HepG2 (cell line): ENCODE measurements at regions not wholly inside any gene's neighbourhood (a gene's known extent, or its start where the extent isn't known, plus 50 kb on each side); places are given as distances from the start of the nearest gene placed in this dataset.

ENCODE experiments used
- ATAC-seq: fragments of 200-7000 bp; cut with Tn5 transposase; 3 replicates; pipeline ENCODE4 v1.9.1; 2020; ENCODE audit warnings: mild to moderate bottlenecking, moderate library complexity
- BruUV-seq: library from RNA; stranded (reverse); fragments of 400-500 nt; replicated peaks from 2 replicates; lab custom pipeline; 2021; lab: Mats Ljungman, UMichigan
- CTCF ChIA-PET: fragments of 300-600 bp; formaldehyde crosslinking; extraction: SDS; loops from one replicate; lab custom pipeline; 2021; ENCODE audit warnings: low total read pairs, inconsistent platforms, low intra/inter-chr PET ratio; lab: Yijun Ruan, JAX
- POLR2A ChIA-PET: fragments of 350-600 bp; sonication (Branson Sonifier 250); formaldehyde crosslinking; loops from one replicate; lab custom pipeline; 2020; ENCODE audit warnings: antibody characterized with exemption, inconsistent platforms; lab: Yijun Ruan, JAX
- DNase-seq: peaks from one replicate; pipeline ENCODE4 v3.0.0-alpha.2; 2015; ENCODE audit warnings: low spot score
- FAIRE-seq: peaks from 3 replicates; lab custom pipeline; 2011; peaks lifted over from hg19 to GRCh38; lab: Jason Lieb, UNC
- H2AFZ ChIP-seq: one replicate; pipeline ENCODE4 v1.6.1; 2011; ENCODE audit warnings: low read length, inconsistent platforms
- H3K27ac ChIP-seq: fragments of 300-600 bp; 3 replicates; pipeline ENCODE4 v1.8.0; 2011; ENCODE audit warnings: mixed run types, mild to moderate bottlenecking, mixed read lengths, low read length, inconsistent platforms; ENCODE audit not compliant: insufficient read depth; ENCODE audit errors: extremely low read length
- H3K27me3 ChIP-seq, 2 experiments: fragments of 200-600 bp in 1 of 2; 2 replicates in 1 of 2; 3 replicates in 1 of 2; pipeline versions ENCODE4 v1.6.0 to v1.8.0; 2011; ENCODE audit warnings: low read length in 2 of 2, mild to moderate bottlenecking in 2 of 2, moderate library complexity in 2 of 2, inconsistent platforms in 1 of 2; ENCODE audit not compliant: insufficient read depth in 2 of 2, control insufficient read depth in 1 of 2
- H3K36me3 ChIP-seq, 2 experiments: fragments of 200-600 bp in 1 of 2; replicated peaks in 1 of 2; 2 replicates in 1 of 2; 3 replicates in 1 of 2; pipeline versions ENCODE4 v1.5.1 to v1.8.0; 2011; ENCODE audit warnings: low read length in 2 of 2, inconsistent platforms in 1 of 2; ENCODE audit not compliant: insufficient read depth in 2 of 2, control insufficient read depth in 1 of 2
- H3K4me1 ChIP-seq: 2 replicates; pipeline ENCODE4 v1.5.1; 2012; ENCODE audit warnings: low read length, inconsistent platforms; ENCODE audit not compliant: insufficient read depth
- H3K4me2 ChIP-seq: 2 replicates; pipeline ENCODE4 v1.6.0; 2011; ENCODE audit warnings: low read depth, low read length, inconsistent platforms
- H3K4me3 ChIP-seq, 3 experiments: fragments of 200-600 bp in 1 of 3; sonication (generic), shearing (Covaris generic) in 1 of 3; replicated peaks in 1 of 3; 2 replicates each; pipeline ENCODE4 v1.5.1; 2011 to 2016; ENCODE audit warnings: low read length in 3 of 3, inconsistent platforms in 2 of 3, low read depth in 2 of 3, mild to moderate bottlenecking in 2 of 3, control low read depth in 1 of 3, mixed read lengths in 1 of 3; ENCODE audit not compliant: insufficient read depth in 1 of 3
- H3K79me2 ChIP-seq: one replicate; pipeline ENCODE4 v1.6.1; 2011; ENCODE audit warnings: low read length, inconsistent platforms; ENCODE audit not compliant: insufficient read depth
- H3K9ac ChIP-seq: 2 replicates; pipeline ENCODE4 v1.6.0; 2011; ENCODE audit warnings: mild to moderate bottlenecking, low read depth, low read length, inconsistent platforms; ENCODE audit not compliant: insufficient read depth
- H3K9me3 ChIP-seq: 2 replicates; pipeline ENCODE4 v1.5.1; 2012; ENCODE audit warnings: mild to moderate bottlenecking, low read length
- H4K20me1 ChIP-seq: 2 replicates; pipeline ENCODE4 v1.6.0; 2011; ENCODE audit warnings: inconsistent platforms, mild to moderate bottlenecking, low read length, moderate library complexity; ENCODE audit not compliant: insufficient read depth
- ATF7 ChIP-seq, 2 experiments: fragments of 450-650 bp in 1 of 2; sonication (generic) in 1 of 2; formaldehyde crosslinking in 1 of 2; IDR thresholded peaks; 2 replicates each; pipeline versions ENCODE4 v1.4.0 to v1.6.1; 2016 to 2020; ENCODE audit warnings: antibody characterized with exemption in 1 of 2, mild to moderate bottlenecking in 1 of 2, missing genetic modification reagents in 1 of 2
- FOXM1 ChIP-seq: sonication (generic); formaldehyde crosslinking; IDR thresholded peaks from 2 replicates; pipeline ENCODE4 v1.5.0; 2020; ENCODE audit warnings: missing genetic modification reagents
- GTF3A ChIP-seq: sonication (generic); formaldehyde crosslinking; conservative IDR thresholded peaks from 2 replicates; pipeline ENCODE4 v1.4.0; 2020; ENCODE audit warnings: mild to moderate bottlenecking, missing genetic modification reagents
- NAIF1 ChIP-seq: sonication (generic); formaldehyde crosslinking; IDR thresholded peaks from 2 replicates; pipeline ENCODE4 v1.5.0; 2020; ENCODE audit warnings: mild to moderate bottlenecking, missing genetic modification reagents, borderline replicate concordance
- RBAK ChIP-seq: sonication (generic); formaldehyde crosslinking; IDR thresholded peaks from 2 replicates; pipeline ENCODE4 v1.5.1; 2020; ENCODE audit warnings: mild to moderate bottlenecking, missing genetic modification reagents
- RFXAP ChIP-seq: sonication (generic); formaldehyde crosslinking; IDR thresholded peaks from 2 replicates; pipeline ENCODE4 v1.4.0; 2020; ENCODE audit warnings: missing genetic modification reagents, borderline replicate concordance
- RNF2 ChIP-seq: fragments of 450-650 bp; conservative IDR thresholded peaks from 2 replicates; pipeline ENCODE4 v1.6.1; 2016; ENCODE audit warnings: low read depth
- SALL1 ChIP-seq: sonication (generic); formaldehyde crosslinking; IDR thresholded peaks from 2 replicates; pipeline ENCODE4 v1.8.0; 2022; ENCODE audit warnings: mild to moderate bottlenecking, missing genetic modification reagents
- SMAD3 ChIP-seq: sonication (generic); formaldehyde crosslinking; IDR thresholded peaks from 2 replicates; pipeline ENCODE4 v1.4.0; 2020; ENCODE audit warnings: missing genetic modification reagents
- ZFP82 ChIP-seq: sonication (generic); formaldehyde crosslinking; IDR thresholded peaks from 2 replicates; pipeline ENCODE4 v1.5.1; 2020; ENCODE audit warnings: mild to moderate bottlenecking, missing genetic modification reagents, borderline replicate concordance
- ZFY ChIP-seq: sonication (generic); formaldehyde crosslinking; IDR thresholded peaks from 2 replicates; pipeline ENCODE4 v1.4.0; 2020; ENCODE audit warnings: missing genetic modification reagents
- ZNF782 ChIP-seq: sonication (generic); formaldehyde crosslinking; IDR thresholded peaks from 2 replicates; pipeline ENCODE4 v1.4.0; 2020; ENCODE audit warnings: missing genetic modification reagents, mild to moderate bottlenecking, borderline replicate concordance
- WGBS: methylation state at CpG from one replicate; pipeline ENCODE4 v1.1.6; 2017; ENCODE audit warnings: low lambda C conversion rate; 5-methylcytosine and 5-hydroxymethylcytosine counted together
- in situ Hi-C: cut with HindIII; loops from 2 replicates; pipeline ENCODE4 v1.10.0; 2017; ENCODE audit warnings: low pct_unique_long_range_greater_than_20kb; ENCODE audit not compliant: extremely low pct_ligation_motif_present
- intact Hi-C: fragments of 100-400 bp; cut with micrococcal nuclease; formaldehyde crosslinking; loops from one replicate; pipeline ENCODE4 v1.10.0; 2022; ENCODE audit not compliant: unreplicated experiment
- TF ChIP-seq, protein P1 (sequence below): sonication (generic); formaldehyde crosslinking; IDR thresholded peaks from 2 replicates; pipeline ENCODE4 v1.4.0; 2020; ENCODE audit warnings: missing genetic modification reagents, borderline replicate concordance
- TF ChIP-seq, protein P2 (sequence below): sonication (generic); formaldehyde crosslinking; IDR thresholded peaks from 2 replicates; pipeline ENCODE4 v1.5.1; 2020; ENCODE audit warnings: missing genetic modification reagents, mild to moderate bottlenecking, borderline replicate concordance
- TF ChIP-seq, protein P3 (sequence below): sonication (generic); formaldehyde crosslinking; IDR thresholded peaks from 2 replicates; pipeline ENCODE4 v1.5.0; 2020; ENCODE audit warnings: mild to moderate bottlenecking, missing genetic modification reagents, borderline replicate concordance

DNA sequence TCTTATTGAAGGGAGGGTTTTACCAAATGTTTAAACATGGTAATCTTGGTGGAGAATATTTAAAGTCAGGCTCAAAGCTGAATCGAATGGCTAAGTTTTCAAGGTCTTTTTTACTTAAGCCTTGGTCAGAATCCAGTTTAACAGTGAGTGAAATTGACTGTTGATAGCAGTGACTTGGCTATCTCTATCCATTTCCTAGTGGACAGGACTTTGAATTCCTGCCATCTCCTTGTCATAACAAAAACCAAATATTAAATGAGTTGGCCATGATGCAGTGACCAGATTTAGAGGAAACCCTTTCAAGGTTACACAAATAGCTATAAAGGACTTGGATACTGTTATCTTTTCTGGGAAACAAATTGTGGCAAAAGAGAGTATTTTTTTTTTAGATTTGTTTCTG is 92.0 kb downstream of the JRKL start:
- DNase-seq (no peak), FAIRE-seq (no peak), ATAC-seq (no peak)
- CTCF ChIA-PET, result no interaction called here
- H3K4me1 ChIP-seq, result peaks cover 5% of the 10 kb centered on the region
- no peaks in the 10 kb centered on the region for H3K27me3 ChIP-seq
- H3K9ac ChIP-seq, result no peak overlapping the region
- 0% methylated on average over 1 of the region's 1 CpG for WGBS
- H4K20me1 ChIP-seq, result no peaks in the 10 kb centered on the region
- no peak overlapping the region for H3K4me3 ChIP-seq
- TF ChIP-seq ZFP82, result no peak
- TF ChIP-seq GTF3A, result no peak
- no peak for TF ChIP-seq FOXM1 (CRISPR knock-in tag)
- TF ChIP-seq, protein P1, sequence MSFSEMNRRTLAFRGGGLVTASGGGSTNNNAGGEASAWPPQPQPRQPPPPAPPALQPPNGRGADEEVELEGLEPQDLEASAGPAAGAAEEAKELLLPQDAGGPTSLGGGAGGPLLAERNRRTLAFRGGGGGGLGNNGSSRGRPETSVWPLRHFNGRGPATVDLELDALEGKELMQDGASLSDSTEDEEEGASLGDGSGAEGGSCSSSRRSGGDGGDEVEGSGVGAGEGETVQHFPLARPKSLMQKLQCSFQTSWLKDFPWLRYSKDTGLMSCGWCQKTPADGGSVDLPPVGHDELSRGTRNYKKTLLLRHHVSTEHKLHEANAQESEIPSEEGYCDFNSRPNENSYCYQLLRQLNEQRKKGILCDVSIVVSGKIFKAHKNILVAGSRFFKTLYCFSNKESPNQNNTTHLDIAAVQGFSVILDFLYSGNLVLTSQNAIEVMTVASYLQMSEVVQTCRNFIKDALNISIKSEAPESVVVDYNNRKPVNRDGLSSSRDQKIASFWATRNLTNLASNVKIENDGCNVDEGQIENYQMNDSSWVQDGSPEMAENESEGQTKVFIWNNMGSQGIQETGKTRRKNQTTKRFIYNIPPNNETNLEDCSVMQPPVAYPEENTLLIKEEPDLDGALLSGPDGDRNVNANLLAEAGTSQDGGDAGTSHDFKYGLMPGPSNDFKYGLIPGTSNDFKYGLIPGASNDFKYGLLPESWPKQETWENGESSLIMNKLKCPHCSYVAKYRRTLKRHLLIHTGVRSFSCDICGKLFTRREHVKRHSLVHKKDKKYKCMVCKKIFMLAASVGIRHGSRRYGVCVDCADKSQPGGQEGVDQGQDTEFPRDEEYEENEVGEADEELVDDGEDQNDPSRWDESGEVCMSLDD (CRISPR knock-in tag), result no peak
- TF ChIP-seq RFXAP (CRISPR knock-in tag), result no peak
- no peak for TF ChIP-seq ZNF782 (CRISPR knock-in tag)
- no peak for TF ChIP-seq RBAK (CRISPR knock-in tag)
- TF ChIP-seq ZFY (CRISPR knock-in tag), result no peak
- no peak for TF ChIP-seq NAIF1
- TF ChIP-seq, protein P2, sequence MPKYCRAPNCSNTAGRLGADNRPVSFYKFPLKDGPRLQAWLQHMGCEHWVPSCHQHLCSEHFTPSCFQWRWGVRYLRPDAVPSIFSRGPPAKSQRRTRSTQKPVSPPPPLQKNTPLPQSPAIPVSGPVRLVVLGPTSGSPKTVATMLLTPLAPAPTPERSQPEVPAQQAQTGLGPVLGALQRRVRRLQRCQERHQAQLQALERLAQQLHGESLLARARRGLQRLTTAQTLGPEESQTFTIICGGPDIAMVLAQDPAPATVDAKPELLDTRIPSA, result no peak
- no peak for TF ChIP-seq RNF2
- no peak for TF ChIP-seq SMAD3
- TF ChIP-seq SALL1 (CRISPR knock-in tag), result no peak
- TF ChIP-seq, protein P3, sequence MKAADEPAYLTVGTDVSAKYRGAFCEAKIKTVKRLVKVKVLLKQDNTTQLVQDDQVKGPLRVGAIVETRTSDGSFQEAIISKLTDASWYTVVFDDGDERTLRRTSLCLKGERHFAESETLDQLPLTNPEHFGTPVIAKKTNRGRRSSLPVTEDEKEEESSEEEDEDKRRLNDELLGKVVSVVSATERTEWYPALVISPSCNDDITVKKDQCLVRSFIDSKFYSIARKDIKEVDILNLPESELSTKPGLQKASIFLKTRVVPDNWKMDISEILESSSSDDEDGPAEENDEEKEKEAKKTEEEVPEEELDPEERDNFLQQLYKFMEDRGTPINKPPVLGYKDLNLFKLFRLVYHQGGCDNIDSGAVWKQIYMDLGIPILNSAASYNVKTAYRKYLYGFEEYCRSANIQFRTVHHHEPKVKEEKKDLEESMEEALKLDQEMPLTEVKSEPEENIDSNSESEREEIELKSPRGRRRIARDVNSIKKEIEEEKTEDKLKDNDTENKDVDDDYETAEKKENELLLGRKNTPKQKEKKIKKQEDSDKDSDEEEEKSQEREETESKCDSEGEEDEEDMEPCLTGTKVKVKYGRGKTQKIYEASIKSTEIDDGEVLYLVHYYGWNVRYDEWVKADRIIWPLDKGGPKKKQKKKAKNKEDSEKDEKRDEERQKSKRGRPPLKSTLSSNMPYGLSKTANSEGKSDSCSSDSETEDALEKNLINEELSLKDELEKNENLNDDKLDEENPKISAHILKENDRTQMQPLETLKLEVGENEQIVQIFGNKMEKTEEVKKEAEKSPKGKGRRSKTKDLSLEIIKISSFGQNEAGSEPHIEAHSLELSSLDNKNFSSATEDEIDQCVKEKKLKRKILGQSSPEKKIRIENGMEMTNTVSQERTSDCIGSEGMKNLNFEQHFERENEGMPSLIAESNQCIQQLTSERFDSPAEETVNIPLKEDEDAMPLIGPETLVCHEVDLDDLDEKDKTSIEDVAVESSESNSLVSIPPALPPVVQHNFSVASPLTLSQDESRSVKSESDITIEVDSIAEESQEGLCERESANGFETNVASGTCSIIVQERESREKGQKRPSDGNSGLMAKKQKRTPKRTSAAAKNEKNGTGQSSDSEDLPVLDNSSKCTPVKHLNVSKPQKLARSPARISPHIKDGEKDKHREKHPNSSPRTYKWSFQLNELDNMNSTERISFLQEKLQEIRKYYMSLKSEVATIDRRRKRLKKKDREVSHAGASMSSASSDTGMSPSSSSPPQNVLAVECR (CRISPR knock-in tag), result no peak
- no peak for TF ChIP-seq ATF7 (IDR thresholded peaks at IDR 0.05)
- TF ChIP-seq ATF7 (CRISPR knock-in tag; IDR thresholded peaks at IDR 0.05), result no peak
- POLR2A ChIA-PET, result no interaction called here
- no peaks in the 10 kb centered on the region for H3K79me2 ChIP-seq
- in situ Hi-C loops (no loop called here), intact Hi-C loops (no loop called here)
- H2AFZ ChIP-seq, result no peak overlapping the region
- no peaks in the 10 kb centered on the region for H3K36me3 ChIP-seq
- BruUV-seq, result no TSS peak
- no peak overlapping the region for H3K27ac ChIP-seq
- no peaks in the 10 kb centered on the region for H3K9me3 ChIP-seq
- H3K4me2 ChIP-seq, result no peak overlapping the region
